IPS DF 4.7 (cell line): ENCODE measurements at regions not wholly inside any gene's neighbourhood (a gene's known extent, or its start where the extent isn't known, plus 50 kb on each side); places are given as distances from the start of the nearest gene placed in this dataset.

Experiments
- DNase-seq: peaks from one replicate; pipeline ENCODE4 v3.0.0-alpha.2; 2013; ENCODE audit warnings: low spot score; ENCODE audit errors: extremely low read depth

- DNase-seq, result no peak
These were observed 379.8 kb upstream of the PRICKLE1 start for GRCh38 chr12:42969355-42969754.

GRCh38 chr12:42968426-42968825 lies 378.9 kb upstream of the PRICKLE1 start:
- DNase-seq, result no peak

GRCh38 chr12:42967850-42968249 lies 378.3 kb upstream of the PRICKLE1 start:
- no peak for DNase-seq

GRCh38 chr12:42963988-42964387 lies 374.4 kb upstream of the PRICKLE1 start:
- DNase-seq, result no peak

- no peak for DNase-seq
These were observed 372.8 kb upstream of the PRICKLE1 start for GRCh38 chr12:42962384-42962783.

- DNase-seq, result no peak
These were observed 371.8 kb upstream of the PRICKLE1 start for GRCh38 chr12:42961395-42961794.

- DNase-seq, result no peak
These were observed 370.6 kb upstream of the PRICKLE1 start for GRCh38 chr12:42960087-42960527.

GRCh38 chr12:42958291-42958674 lies 368.7 kb upstream of the PRICKLE1 start:
- no peak for DNase-seq

- DNase-seq, result no peak
These were observed 368.2 kb upstream of the PRICKLE1 start for GRCh38 chr12:42957561-42958290.

GRCh38 chr12:42957136-42957535 lies 367.6 kb upstream of the PRICKLE1 start:
- DNase-seq, result no peak

- DNase-seq, result no peak
These were observed 363.5 kb upstream of the PRICKLE1 start for GRCh38 chr12:42953021-42953420.

- DNase-seq, result no peak
These were observed 357.4 kb upstream of the PRICKLE1 start for GRCh38 chr12:42946871-42947381.

- DNase-seq, result no peak
These were observed 356.4 kb upstream of the PRICKLE1 start for GRCh38 chr12:42945927-42946326.

- no peak for DNase-seq
These were observed 355.0 kb upstream of the PRICKLE1 start for GRCh38 chr12:42944516-42944915.

GRCh38 chr12:42936991-42937390 lies 347.4 kb upstream of the PRICKLE1 start:
- DNase-seq, result no peak

GRCh38 chr12:42936260-42936659 lies 346.7 kb upstream of the PRICKLE1 start:
- no peak for DNase-seq

- DNase-seq, result no peak
These were observed 346.2 kb upstream of the PRICKLE1 start for GRCh38 chr12:42935756-42936155.

GRCh38 chr12:42935090-42935489 lies 345.5 kb upstream of the PRICKLE1 start:
- no peak for DNase-seq

- DNase-seq, result no peak
These were observed 344.0 kb upstream of the PRICKLE1 start for GRCh38 chr12:42933461-42934081.

GRCh38 chr12:42932936-42933335 lies 343.4 kb upstream of the PRICKLE1 start:
- DNase-seq, result no peak

GRCh38 chr12:42926232-42926631 lies 336.7 kb upstream of the PRICKLE1 start:
- DNase-seq, result no peak

GRCh38 chr12:42924482-42924881 lies 334.9 kb upstream of the PRICKLE1 start:
- DNase-seq, result no peak

- DNase-seq, result no peak
These were observed 334.0 kb upstream of the PRICKLE1 start for GRCh38 chr12:42923583-42923982.
